Caco-2 (cell line): ENCODE measurements at regions not wholly inside any gene's neighbourhood (a gene's known extent, or its start where the extent isn't known, plus 50 kb on each side); places are given as distances from the start of the nearest gene placed in this dataset.
A peak's percentile ranks its signal among the peaks of the same experiment; 100 is the strongest.

Experiments used
- BruUV-seq: library from RNA; stranded (reverse); fragments of 400-500 nt; replicated peaks from 2 replicates; lab custom pipeline; 2021; lab: Mats Ljungman, UMichigan
- CTCF ChIA-PET: fragments of 300-600 bp; sonication (Branson Sonifier 250); formaldehyde crosslinking; loops from one replicate; lab custom pipeline; 2022; ENCODE audit warnings: antibody characterized with exemption; lab: Charles Lee
- POLR2A ChIA-PET: fragments of 300-600 bp; sonication (Branson Sonifier 250); formaldehyde crosslinking; loops from one replicate; lab custom pipeline; 2022; ENCODE audit warnings: antibody characterized with exemption; lab: Charles Lee
- DNase-seq, 2 experiments: peaks; one replicate each; pipeline versions ENCODE4 v3.0.0 to v3.0.0-alpha.2; 2020 to 2022
- H3K27me3 ChIP-seq: replicated peaks from 2 replicates; pipeline ENCODE4 v1.6.0; 2011; ENCODE audit warnings: low read length; ENCODE audit not compliant: control insufficient read depth, insufficient read depth
- H3K36me3 ChIP-seq: 2 replicates; pipeline ENCODE4 v1.5.1; 2011; ENCODE audit warnings: low read length; ENCODE audit not compliant: control insufficient read depth, insufficient read depth
- H3K4me1 ChIP-seq: fragments of 250-450 bp; sonication (Bioruptor Pico); 2 replicates; pipeline ENCODE4 v1.5.1; 2020; ENCODE audit warnings: mild to moderate bottlenecking
- H3K4me3 ChIP-seq: 2 replicates; pipeline ENCODE4 v1.5.1; 2011; ENCODE audit warnings: low read depth, mild to moderate bottlenecking, control low read depth, low read length
- H3K9me3 ChIP-seq: fragments of 250-450 bp; sonication (Bioruptor Pico); 2 replicates; pipeline ENCODE4 v1.5.1; 2020; ENCODE audit warnings: mild to moderate bottlenecking, moderate library complexity
- H3K27ac Mint-ChIP-seq: one replicate; pipeline ENCODE4 v1.8.0; 2022; ENCODE audit warnings: mixed read lengths; ENCODE audit not compliant: unreplicated experiment
- H3K27me3 Mint-ChIP-seq: one replicate; pipeline ENCODE4 v1.8.0; 2022; ENCODE audit warnings: mixed read lengths; ENCODE audit not compliant: insufficient read depth, unreplicated experiment
- H3K36me3 Mint-ChIP-seq: one replicate; pipeline ENCODE4 v1.8.0; 2022; ENCODE audit warnings: mild to moderate bottlenecking, mixed read lengths; ENCODE audit not compliant: insufficient read depth, unreplicated experiment
- H3K4me1 Mint-ChIP-seq: one replicate; pipeline ENCODE4 v1.8.0; 2022; ENCODE audit warnings: low read depth, mixed read lengths; ENCODE audit not compliant: unreplicated experiment
- H3K4me3 Mint-ChIP-seq: one replicate; pipeline ENCODE4 v1.8.0; 2022; ENCODE audit warnings: mild to moderate bottlenecking, moderate library complexity, mixed read lengths; ENCODE audit not compliant: unreplicated experiment
- H3K9me3 Mint-ChIP-seq: one replicate; pipeline ENCODE4 v1.8.0; 2022; ENCODE audit warnings: mixed read lengths; ENCODE audit not compliant: unreplicated experiment
- intact Hi-C: fragments of 100-400 bp; cut with micrococcal nuclease; formaldehyde crosslinking; loops from one replicate; pipeline ENCODE4 v1.10.0; 2022; ENCODE audit not compliant: unreplicated experiment
- TF ChIP-seq, protein P1 (sequence below), 2 experiments: fragments of 200-600 bp in 1 of 2; IDR thresholded peaks; 1 replicate in 1 of 2; 2 replicates in 1 of 2; pipeline versions ENCODE4 v1.5.1 to v1.8.0; 2011 to 2022; ENCODE audit warnings: antibody characterized with exemption in 1 of 2, control low read depth in 1 of 2, inconsistent platforms in 1 of 2, low read depth in 1 of 2, low read length in 1 of 2, mild to moderate bottlenecking in 1 of 2, moderate library complexity in 1 of 2; ENCODE audit not compliant: insufficient read depth in 1 of 2, severe bottlenecking in 1 of 2, unreplicated experiment in 1 of 2

DNA sequence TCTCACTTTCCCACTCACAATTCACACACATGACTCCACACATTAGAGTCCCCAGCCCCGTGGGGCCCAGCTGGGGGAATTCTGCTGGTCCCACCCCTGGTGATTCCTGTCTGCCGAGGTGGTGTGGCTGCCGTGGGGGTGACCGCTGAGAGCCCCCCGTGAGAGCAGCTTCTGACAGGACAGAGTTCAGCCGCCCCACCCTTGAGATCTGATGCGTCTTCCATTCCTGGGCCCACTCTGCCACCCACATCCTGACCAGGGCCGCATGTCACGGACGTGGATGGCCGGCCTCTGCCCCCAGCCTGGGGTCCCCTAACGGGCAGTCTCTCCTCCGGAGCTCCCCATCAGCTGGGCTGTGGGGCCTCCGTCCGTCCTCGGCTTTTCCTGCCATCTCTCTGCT lies 240.1 kb upstream of the PITRM1 start:
- peaks cover 12% of the 10 kb centered on the region for H3K9me3 Mint-ChIP-seq
- DNase-seq: peak in 1 of 2 experiments; percentile 19
- BruUV-seq: no TSS peak
- peaks cover 2% of the 10 kb centered on the region for H3K4me1 Mint-ChIP-seq
- intact Hi-C loops: no loop called here
- POLR2A ChIA-PET: no interaction called here
- no peaks in the 10 kb centered on the region for H3K27me3 Mint-ChIP-seq
- no peak overlapping the region for H3K4me3 ChIP-seq
- H3K4me3 Mint-ChIP-seq: no peak overlapping the region
- H3K9me3 ChIP-seq: 0 out of 2 replicates have a peak, but pooled peaks cover 7% of the 10 kb centered on the region
- H3K36me3 ChIP-seq: no peaks in the 10 kb centered on the region
- no peaks in the 10 kb centered on the region for H3K27me3 ChIP-seq
- CTCF ChIA-PET: no interaction called here
- H3K27ac Mint-ChIP-seq: no peak overlapping the region
- H3K36me3 Mint-ChIP-seq: no peaks in the 10 kb centered on the region
- H3K4me1 ChIP-seq: no peaks in the 10 kb centered on the region
- TF ChIP-seq, protein P1, sequence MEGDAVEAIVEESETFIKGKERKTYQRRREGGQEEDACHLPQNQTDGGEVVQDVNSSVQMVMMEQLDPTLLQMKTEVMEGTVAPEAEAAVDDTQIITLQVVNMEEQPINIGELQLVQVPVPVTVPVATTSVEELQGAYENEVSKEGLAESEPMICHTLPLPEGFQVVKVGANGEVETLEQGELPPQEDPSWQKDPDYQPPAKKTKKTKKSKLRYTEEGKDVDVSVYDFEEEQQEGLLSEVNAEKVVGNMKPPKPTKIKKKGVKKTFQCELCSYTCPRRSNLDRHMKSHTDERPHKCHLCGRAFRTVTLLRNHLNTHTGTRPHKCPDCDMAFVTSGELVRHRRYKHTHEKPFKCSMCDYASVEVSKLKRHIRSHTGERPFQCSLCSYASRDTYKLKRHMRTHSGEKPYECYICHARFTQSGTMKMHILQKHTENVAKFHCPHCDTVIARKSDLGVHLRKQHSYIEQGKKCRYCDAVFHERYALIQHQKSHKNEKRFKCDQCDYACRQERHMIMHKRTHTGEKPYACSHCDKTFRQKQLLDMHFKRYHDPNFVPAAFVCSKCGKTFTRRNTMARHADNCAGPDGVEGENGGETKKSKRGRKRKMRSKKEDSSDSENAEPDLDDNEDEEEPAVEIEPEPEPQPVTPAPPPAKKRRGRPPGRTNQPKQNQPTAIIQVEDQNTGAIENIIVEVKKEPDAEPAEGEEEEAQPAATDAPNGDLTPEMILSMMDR (IDR thresholded peaks at IDR 0.05; ENCODE audit: insufficient read depth in 1 of 2, low read depth in 1 of 2, low read length in 1 of 2, severe bottlenecking in 1 of 2, unreplicated experiment in 1 of 2): no peak

DNA sequence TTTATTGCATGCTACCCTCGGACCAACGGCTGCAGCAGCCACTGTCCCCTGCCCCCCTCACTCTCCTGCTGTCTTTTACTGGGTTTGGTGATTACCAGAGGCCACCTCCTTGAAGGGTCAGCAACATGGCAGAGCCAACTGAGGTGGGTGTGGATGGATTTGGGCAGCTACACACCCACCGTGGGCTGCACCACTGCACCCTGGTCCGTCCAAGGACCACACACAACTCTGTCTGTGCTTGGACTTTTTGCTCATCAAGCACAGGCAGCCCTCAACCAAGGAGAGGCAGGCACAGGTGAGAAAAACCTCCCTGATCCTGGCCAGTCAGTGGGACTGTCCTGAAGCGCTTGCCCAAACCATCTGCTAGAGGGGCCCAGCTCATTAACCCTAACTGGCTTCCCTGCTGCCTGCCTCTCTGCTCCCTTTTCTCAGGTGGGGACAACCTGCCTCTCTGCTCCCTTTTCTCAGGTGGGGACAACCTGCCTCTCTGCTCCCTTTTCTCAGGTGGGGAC lies 239.5 kb upstream of the PITRM1 start:
- H3K36me3 Mint-ChIP-seq: no peaks in the 10 kb centered on the region
- H3K27ac Mint-ChIP-seq: no peak overlapping the region
- peaks cover 12% of the 10 kb centered on the region for H3K9me3 Mint-ChIP-seq
- H3K27me3 Mint-ChIP-seq: no peaks in the 10 kb centered on the region
- POLR2A ChIA-PET: no interaction called here
- H3K4me3 ChIP-seq: no peak overlapping the region
- no peaks in the 10 kb centered on the region for H3K36me3 ChIP-seq
- H3K4me1 ChIP-seq: no peaks in the 10 kb centered on the region
- CTCF ChIA-PET: no interaction called here
- H3K4me1 Mint-ChIP-seq: no peaks in the 10 kb centered on the region
- no peaks in the 10 kb centered on the region for H3K27me3 ChIP-seq
- intact Hi-C loops: no loop called here
- 0 out of 2 replicates have a peak, but pooled peaks cover 7% of the 10 kb centered on the region for H3K9me3 ChIP-seq
- H3K4me3 Mint-ChIP-seq: no peak overlapping the region
- BruUV-seq: no TSS peak
- TF ChIP-seq, protein P1 (IDR thresholded peaks at IDR 0.05; ENCODE audit: insufficient read depth in 1 of 2, low read depth in 1 of 2, low read length in 1 of 2, severe bottlenecking in 1 of 2, unreplicated experiment in 1 of 2): no peak
- no peak for DNase-seq

DNA sequence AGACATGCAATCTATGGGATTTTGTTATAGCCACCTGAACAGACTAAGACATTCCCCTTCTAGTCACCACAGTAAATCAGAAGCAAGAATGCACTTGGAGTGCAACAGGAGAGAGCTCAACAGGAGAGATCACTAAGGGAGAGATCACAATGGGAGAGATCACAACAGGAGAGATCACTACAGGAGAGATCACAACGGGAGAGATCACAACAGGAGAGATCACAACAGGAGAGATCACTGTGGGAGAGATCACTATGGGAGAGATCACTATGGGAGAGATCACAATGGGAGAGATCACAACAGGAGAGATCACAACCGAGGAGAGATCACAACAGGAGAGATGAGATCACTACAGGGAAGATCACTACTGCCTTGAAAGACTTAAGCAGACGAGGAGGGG lies 238.5 kb upstream of the PITRM1 start:
- H3K27ac Mint-ChIP-seq: no peak overlapping the region
- POLR2A ChIA-PET: no interaction called here
- H3K9me3 Mint-ChIP-seq: peaks cover 12% of the 10 kb centered on the region
- no peak overlapping the region for H3K4me3 Mint-ChIP-seq
- H3K36me3 ChIP-seq: no peaks in the 10 kb centered on the region
- no peaks in the 10 kb centered on the region for H3K4me1 Mint-ChIP-seq
- 0 out of 2 replicates have a peak, but pooled peaks cover 7% of the 10 kb centered on the region for H3K9me3 ChIP-seq
- BruUV-seq: no TSS peak
- intact Hi-C loops: no loop called here
- no peaks in the 10 kb centered on the region for H3K27me3 ChIP-seq
- no peak overlapping the region for H3K4me3 ChIP-seq
- CTCF ChIA-PET: no interaction called here
- H3K27me3 Mint-ChIP-seq: no peaks in the 10 kb centered on the region
- TF ChIP-seq, protein P1 (IDR thresholded peaks at IDR 0.05; ENCODE audit: insufficient read depth in 1 of 2, low read depth in 1 of 2, low read length in 1 of 2, severe bottlenecking in 1 of 2, unreplicated experiment in 1 of 2): no peak
- H3K4me1 ChIP-seq: no peaks in the 10 kb centered on the region
- DNase-seq: no peak
- H3K36me3 Mint-ChIP-seq: no peaks in the 10 kb centered on the region
